ENCODE measurements at regions not wholly inside any gene's neighbourhood (a gene's known extent, or its start where the extent isn't known, plus 50 kb on each side); places are given as distances from the start of the nearest gene placed in this dataset.

DNA sequence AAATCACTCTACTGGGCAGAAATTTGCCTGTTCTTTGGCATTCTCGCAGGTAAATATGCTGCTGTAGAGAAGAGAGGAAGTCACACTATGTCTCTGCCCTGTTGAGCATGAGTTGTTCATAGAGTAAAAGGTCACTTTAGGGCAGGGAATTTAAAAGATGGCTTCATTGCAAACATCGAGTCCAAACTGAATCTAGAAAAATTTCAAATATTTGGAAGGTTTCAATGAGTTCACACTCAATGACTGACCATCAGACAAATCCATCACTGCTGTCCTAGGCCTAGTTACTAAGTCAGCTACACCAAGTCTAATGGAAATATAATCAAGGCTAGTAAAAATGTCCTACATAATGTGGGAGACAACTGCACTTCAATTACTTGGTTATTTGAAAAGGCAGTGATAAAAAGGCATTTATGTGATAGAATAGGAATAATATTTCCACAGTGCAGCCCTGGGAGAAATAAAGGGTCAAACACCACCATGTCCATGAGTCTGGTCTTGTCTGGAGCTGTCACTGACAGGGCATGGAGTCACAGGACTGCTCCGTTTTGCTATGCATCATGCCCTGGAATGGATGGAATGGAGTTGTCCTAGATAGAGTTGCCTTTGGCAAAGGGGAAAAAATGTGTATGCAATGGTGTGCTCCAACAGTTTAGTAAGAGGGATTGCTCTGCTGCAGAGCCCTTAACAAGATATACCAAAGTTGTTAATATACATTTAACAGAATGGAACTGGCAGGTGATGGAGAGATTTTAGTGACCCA is 218.5 kb upstream of the DAPK1 start:
- no peaks in the 10 kb centered on the region for H3K9me3 ChIP-seq (ENCODE audit: insufficient read depth in 2 of 2, low read depth in 1 of 2, low read length in 1 of 2)
- H4K20me1 ChIP-seq (replicated peaks in 1 of 2; ENCODE audit: control insufficient read depth in 1 of 2, insufficient read depth in 2 of 2, low read length in 2 of 2): no peaks in the 10 kb centered on the region
- FAIRE-seq: no peak
- no peak overlapping the region for H3K18ac ChIP-seq (ENCODE audit: extremely low read depth, low read length)
- no peak overlapping the region for H3K27ac ChIP-seq (ENCODE audit: low read depth, low read length)
- no peak overlapping the region for H2AFZ ChIP-seq (ENCODE audit: low read length)
- no peak overlapping the region for H4K8ac ChIP-seq (ENCODE audit: extremely low read depth, insufficient read depth, low read length)
- no peaks in the 10 kb centered on the region for H3K79me1 ChIP-seq (ENCODE audit: low read depth, low read length)
- ChIA-PET POLR2A (ENCODE audit: partially characterized antibody) (no interaction called here), CTCF (ENCODE audit: partially characterized antibody) (interaction anchor here (0.8 kb wide), 1 partner anchor 15 kb away, joined by 3 read pairs; no protein-coding TSS in a partner anchor)
- no peak overlapping the region for H2BK15ac ChIP-seq (ENCODE audit: low read length)
- H2BK12ac ChIP-seq (ENCODE audit: low read depth, low read length): no peak overlapping the region
- H3K56ac ChIP-seq (replicated peaks; ENCODE audit: insufficient read length, low read depth, low read length): no peak overlapping the region
- no peaks in the 10 kb centered on the region for H3K79me2 ChIP-seq (ENCODE audit: control insufficient read depth in 1 of 2, insufficient read depth in 2 of 2, low read length in 2 of 2)
- H3K14ac ChIP-seq (ENCODE audit: insufficient read length): no peak overlapping the region
- H3K4me2 ChIP-seq (ENCODE audit: insufficient read depth in 1 of 2, low read depth in 2 of 2, low read length in 2 of 2): no peak overlapping the region
- no peak overlapping the region for H4K5ac ChIP-seq (ENCODE audit: insufficient read length, low read depth, low read length)
- no peaks in the 10 kb centered on the region; the same call in 1 of the 2 replicates for H3K23me2 ChIP-seq (ENCODE audit: low read depth, low read length)
- H3K4me3 ChIP-seq (ENCODE audit: extremely low read depth in 1 of 4, insufficient read depth in 2 of 4, low read depth in 3 of 4, low read length in 4 of 4): no peak overlapping the region
- H3K4ac ChIP-seq (replicated peaks; ENCODE audit: insufficient read length, low read depth, low read length): no peak overlapping the region
- no peak overlapping the region for H2BK20ac ChIP-seq (ENCODE audit: low read length)
- H2BK120ac ChIP-seq (replicated peaks; ENCODE audit: low read depth, low read length): no peak overlapping the region
- no peaks in the 10 kb centered on the region for H3K36me3 ChIP-seq (ENCODE audit: control insufficient read depth in 2 of 4, insufficient read depth in 4 of 4, low read length in 3 of 4)
- no peak for TF ChIP-seq EGR1 (IDR thresholded peaks at IDR 0.05; ENCODE audit: borderline replicate concordance, low read depth, low read length)
- TF ChIP-seq SP2 (IDR thresholded peaks at IDR 0.05; ENCODE audit: low read length): no peak
- TF ChIP-seq, protein P1, sequence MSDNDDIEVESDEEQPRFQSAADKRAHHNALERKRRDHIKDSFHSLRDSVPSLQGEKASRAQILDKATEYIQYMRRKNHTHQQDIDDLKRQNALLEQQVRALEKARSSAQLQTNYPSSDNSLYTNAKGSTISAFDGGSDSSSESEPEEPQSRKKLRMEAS (IDR thresholded peaks at IDR 0.05): no peak
- TF ChIP-seq SIRT6 (IDR thresholded peaks at IDR 0.05; ENCODE audit: low read length): no peak
- TF ChIP-seq, protein P2, sequence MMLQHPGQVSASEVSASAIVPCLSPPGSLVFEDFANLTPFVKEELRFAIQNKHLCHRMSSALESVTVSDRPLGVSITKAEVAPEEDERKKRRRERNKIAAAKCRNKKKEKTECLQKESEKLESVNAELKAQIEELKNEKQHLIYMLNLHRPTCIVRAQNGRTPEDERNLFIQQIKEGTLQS (IDR thresholded peaks at IDR 0.05; ENCODE audit: insufficient read depth, low read depth, low read length): no peak
- no peak for TF ChIP-seq TCF12 (IDR thresholded peaks at IDR 0.05; ENCODE audit: low read depth, low read length)
- TF ChIP-seq FOSL1 (IDR thresholded peaks at IDR 0.05; ENCODE audit: insufficient read depth, low read depth, low read length): no peak
- TF ChIP-seq, protein P3, sequence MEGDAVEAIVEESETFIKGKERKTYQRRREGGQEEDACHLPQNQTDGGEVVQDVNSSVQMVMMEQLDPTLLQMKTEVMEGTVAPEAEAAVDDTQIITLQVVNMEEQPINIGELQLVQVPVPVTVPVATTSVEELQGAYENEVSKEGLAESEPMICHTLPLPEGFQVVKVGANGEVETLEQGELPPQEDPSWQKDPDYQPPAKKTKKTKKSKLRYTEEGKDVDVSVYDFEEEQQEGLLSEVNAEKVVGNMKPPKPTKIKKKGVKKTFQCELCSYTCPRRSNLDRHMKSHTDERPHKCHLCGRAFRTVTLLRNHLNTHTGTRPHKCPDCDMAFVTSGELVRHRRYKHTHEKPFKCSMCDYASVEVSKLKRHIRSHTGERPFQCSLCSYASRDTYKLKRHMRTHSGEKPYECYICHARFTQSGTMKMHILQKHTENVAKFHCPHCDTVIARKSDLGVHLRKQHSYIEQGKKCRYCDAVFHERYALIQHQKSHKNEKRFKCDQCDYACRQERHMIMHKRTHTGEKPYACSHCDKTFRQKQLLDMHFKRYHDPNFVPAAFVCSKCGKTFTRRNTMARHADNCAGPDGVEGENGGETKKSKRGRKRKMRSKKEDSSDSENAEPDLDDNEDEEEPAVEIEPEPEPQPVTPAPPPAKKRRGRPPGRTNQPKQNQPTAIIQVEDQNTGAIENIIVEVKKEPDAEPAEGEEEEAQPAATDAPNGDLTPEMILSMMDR (IDR thresholded peaks at IDR 0.05; ENCODE audit: control extremely low read depth in 1 of 3, insufficient read depth in 1 of 3, low read depth in 1 of 3, low read length in 3 of 3): no peak
- no peaks in the 10 kb centered on the region for H3K4me1 ChIP-seq (replicated peaks in 1 of 4; ENCODE audit: control insufficient read depth in 3 of 4, insufficient read depth in 4 of 4, low read length in 3 of 4)
- no peak overlapping the region for H4K91ac ChIP-seq (replicated peaks; ENCODE audit: insufficient read length, low read length)
- DNase-seq (ENCODE audit: low read depth in 1 of 2, low spot score in 2 of 2): no peak
- H3K9ac ChIP-seq (replicated peaks in 1 of 4; ENCODE audit: extremely low read depth in 1 of 4, low read depth in 3 of 4, low read length in 3 of 4): no peak overlapping the region
- WGBS, 2 experiments (ENCODE audit: extremely low coverage in 1 of 2, insufficient coverage in 1 of 2, insufficient read length in 1 of 2, insufficient replicate concordance in 2 of 2, low coverage in 1 of 2, low lambda C conversion rate in 2 of 2, missing lambda C conversion rate in 1 of 2): 87% methylated on average over 3 of the region's 3 CpGs; no CpG with 5 or more reads in 1 of the 2 experiments
- H3K27me3 ChIP-seq (replicated peaks in 1 of 4; ENCODE audit: control insufficient read depth in 3 of 4, extremely low read depth in 1 of 4, insufficient read depth in 3 of 4, low read length in 3 of 4): no peaks in the 10 kb centered on the region
- H3K23ac ChIP-seq (ENCODE audit: insufficient read length): no peak overlapping the region
- H2BK5ac ChIP-seq (ENCODE audit: low read depth, low read length): no peak overlapping the region
- no peak overlapping the region for H2AK5ac ChIP-seq (ENCODE audit: low read depth, low read length)
